ENCODE measurements at regions not wholly inside any gene's neighbourhood (a gene's known extent, or its start where the extent isn't known, plus 50 kb on each side); places are given as distances from the start of the nearest gene placed in this dataset.

DNA sequence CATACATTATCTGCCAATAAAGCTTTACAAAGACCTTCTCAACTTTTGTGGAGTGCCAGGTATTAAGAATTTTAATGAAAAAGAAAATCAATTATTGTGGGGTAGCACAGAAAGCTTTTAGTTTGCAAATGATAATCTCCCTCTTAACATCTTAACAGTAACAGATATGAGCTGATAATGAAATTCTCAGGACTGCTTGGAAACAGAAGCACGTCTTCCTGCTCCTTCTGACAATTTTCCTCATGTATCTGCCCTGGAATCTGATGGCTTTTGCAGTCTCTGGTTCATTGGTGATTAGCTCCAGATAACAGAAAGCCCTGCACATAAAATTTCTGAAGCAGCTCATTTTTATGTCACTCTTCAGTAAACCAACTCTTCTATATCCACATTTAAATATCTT is 432.4 kb upstream of the PDZRN3 start:
- TF ChIP-seq, protein P1, sequence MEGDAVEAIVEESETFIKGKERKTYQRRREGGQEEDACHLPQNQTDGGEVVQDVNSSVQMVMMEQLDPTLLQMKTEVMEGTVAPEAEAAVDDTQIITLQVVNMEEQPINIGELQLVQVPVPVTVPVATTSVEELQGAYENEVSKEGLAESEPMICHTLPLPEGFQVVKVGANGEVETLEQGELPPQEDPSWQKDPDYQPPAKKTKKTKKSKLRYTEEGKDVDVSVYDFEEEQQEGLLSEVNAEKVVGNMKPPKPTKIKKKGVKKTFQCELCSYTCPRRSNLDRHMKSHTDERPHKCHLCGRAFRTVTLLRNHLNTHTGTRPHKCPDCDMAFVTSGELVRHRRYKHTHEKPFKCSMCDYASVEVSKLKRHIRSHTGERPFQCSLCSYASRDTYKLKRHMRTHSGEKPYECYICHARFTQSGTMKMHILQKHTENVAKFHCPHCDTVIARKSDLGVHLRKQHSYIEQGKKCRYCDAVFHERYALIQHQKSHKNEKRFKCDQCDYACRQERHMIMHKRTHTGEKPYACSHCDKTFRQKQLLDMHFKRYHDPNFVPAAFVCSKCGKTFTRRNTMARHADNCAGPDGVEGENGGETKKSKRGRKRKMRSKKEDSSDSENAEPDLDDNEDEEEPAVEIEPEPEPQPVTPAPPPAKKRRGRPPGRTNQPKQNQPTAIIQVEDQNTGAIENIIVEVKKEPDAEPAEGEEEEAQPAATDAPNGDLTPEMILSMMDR (IDR thresholded peaks at IDR 0.05; ENCODE audit: control extremely low read depth, extremely low read depth), result no peak
- no peak for DNase-seq
- WGBS, 2 donors, result 53 to 59% methylated on average over 1 of the region's 1 CpG
- H3K4me1 ChIP-seq (ENCODE audit: control insufficient read depth in 5 of 5, insufficient read depth in 5 of 5, low read length in 5 of 5), result peaks cover 0 to 36% (median 4%) of the 10 kb centered on the region in 5 donors
- ATAC-seq (ENCODE audit: insufficient read depth, low FRiP score), result no peak
- no peaks in the 10 kb centered on the region for H3K27me3 ChIP-seq (ENCODE audit: control insufficient read depth in 3 of 3, insufficient read depth in 3 of 3, low read length in 2 of 3)
- H3K4me3 ChIP-seq, result no peak overlapping the region
- H3K9ac ChIP-seq (ENCODE audit: insufficient read depth in 1 of 2, low read length in 2 of 2), result no peak overlapping the region
- no peaks in the 10 kb centered on the region for H3K36me3 ChIP-seq (ENCODE audit: control insufficient read depth in 4 of 4, insufficient read depth in 4 of 4, low read length in 4 of 4)
- no peak overlapping the region for H3K27ac ChIP-seq (ENCODE audit: low read depth in 1 of 2, low read length in 1 of 2)
- peaks cover 0 to 4% (median 0%) of the 10 kb centered on the region in 4 donors for H3K9me3 ChIP-seq (ENCODE audit: control insufficient read depth in 4 of 4, insufficient read depth in 3 of 4, low read length in 3 of 4)

DNA sequence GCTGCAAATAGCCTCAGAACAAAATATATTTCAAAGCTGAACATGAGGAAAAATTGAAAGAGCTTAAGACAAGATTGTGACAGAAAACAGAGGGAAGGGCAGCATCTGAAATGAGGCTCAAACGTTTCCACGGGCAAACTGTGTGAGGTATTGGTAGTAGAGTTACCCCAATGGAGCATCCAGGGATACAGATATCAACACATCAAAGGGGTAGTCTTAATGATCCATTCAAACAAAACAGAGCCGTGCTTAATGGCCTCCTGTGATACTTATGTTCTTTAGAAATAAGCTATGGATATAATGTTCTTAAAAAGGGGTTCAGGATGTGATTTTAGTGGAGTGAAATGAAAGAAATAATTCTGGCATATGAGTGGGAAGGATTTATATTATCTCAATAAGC is 430.3 kb upstream of the PDZRN3 start:
- Histone ChIP-seq H3K36me3 (ENCODE audit: control insufficient read depth in 4 of 4, insufficient read depth in 4 of 4, low read length in 4 of 4) (no peaks in the 10 kb centered on the region), H3K9ac (ENCODE audit: insufficient read depth in 1 of 2, low read length in 2 of 2) (peak overlapping the region in 1 of 2 donors; percentile 71), H3K9me3 (ENCODE audit: control insufficient read depth in 4 of 4, insufficient read depth in 3 of 4, low read length in 3 of 4) (peaks cover 0 to 4% (median 0%) of the 10 kb centered on the region in 4 donors), H3K27ac (ENCODE audit: low read depth in 1 of 2, low read length in 1 of 2) (no peak overlapping the region), H3K4me1 (ENCODE audit: control insufficient read depth in 5 of 5, insufficient read depth in 5 of 5, low read length in 5 of 5) (peaks cover 0 to 22% (median 0%) of the 10 kb centered on the region in 5 donors), H3K27me3 (ENCODE audit: control insufficient read depth in 3 of 3, insufficient read depth in 3 of 3, low read length in 2 of 3) (no peaks in the 10 kb centered on the region), H3K4me3 (no peak overlapping the region)
- ATAC-seq (ENCODE audit: insufficient read depth, low FRiP score), result no peak
- TF ChIP-seq, protein P1 (IDR thresholded peaks at IDR 0.05; ENCODE audit: control extremely low read depth, extremely low read depth), result no peak
- no peak for DNase-seq
- WGBS, 2 donors, result 43 to 71% methylated on average over 3 of the region's 3 CpGs

DNA sequence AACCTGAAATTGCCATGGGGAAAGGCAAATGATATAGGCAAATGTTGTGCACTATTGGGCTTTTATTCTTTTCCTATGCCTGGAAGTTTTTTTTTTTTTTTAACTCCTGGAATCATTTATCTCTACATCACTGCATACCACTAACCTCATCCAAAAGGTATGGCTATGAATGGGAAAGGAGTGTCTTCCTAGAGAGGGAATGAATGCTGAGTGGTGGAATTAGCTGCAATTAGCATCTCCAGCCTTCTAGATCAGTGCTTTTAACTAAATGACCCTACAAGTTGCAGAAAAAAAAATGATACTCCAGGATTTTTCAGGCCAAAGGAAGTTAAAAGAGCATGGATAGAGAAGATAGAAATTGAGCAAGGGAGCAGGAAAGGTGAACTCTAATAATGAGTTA is 429.8 kb upstream of the PDZRN3 start:
- H3K27ac ChIP-seq (ENCODE audit: low read depth in 1 of 2, low read length in 1 of 2), result no peak overlapping the region
- peaks cover 0 to 17% (median 0%) of the 10 kb centered on the region in 5 donors for H3K4me1 ChIP-seq (ENCODE audit: control insufficient read depth in 5 of 5, insufficient read depth in 5 of 5, low read length in 5 of 5)
- ATAC-seq (ENCODE audit: insufficient read depth, low FRiP score) (no peak), DNase-seq (no peak)
- H3K9me3 ChIP-seq (ENCODE audit: control insufficient read depth in 4 of 4, insufficient read depth in 3 of 4, low read length in 3 of 4), result peaks cover 0 to 4% (median 0%) of the 10 kb centered on the region in 4 donors
- no peak overlapping the region for H3K4me3 ChIP-seq
- H3K9ac ChIP-seq (ENCODE audit: insufficient read depth in 1 of 2, low read length in 2 of 2), result no peak overlapping the region
- H3K36me3 ChIP-seq (ENCODE audit: control insufficient read depth in 4 of 4, insufficient read depth in 4 of 4, low read length in 4 of 4), result no peaks in the 10 kb centered on the region
- H3K27me3 ChIP-seq (ENCODE audit: control insufficient read depth in 3 of 3, insufficient read depth in 3 of 3, low read length in 2 of 3), result no peaks in the 10 kb centered on the region
- TF ChIP-seq, protein P1 (IDR thresholded peaks at IDR 0.05; ENCODE audit: control extremely low read depth, extremely low read depth), result no peak

DNA sequence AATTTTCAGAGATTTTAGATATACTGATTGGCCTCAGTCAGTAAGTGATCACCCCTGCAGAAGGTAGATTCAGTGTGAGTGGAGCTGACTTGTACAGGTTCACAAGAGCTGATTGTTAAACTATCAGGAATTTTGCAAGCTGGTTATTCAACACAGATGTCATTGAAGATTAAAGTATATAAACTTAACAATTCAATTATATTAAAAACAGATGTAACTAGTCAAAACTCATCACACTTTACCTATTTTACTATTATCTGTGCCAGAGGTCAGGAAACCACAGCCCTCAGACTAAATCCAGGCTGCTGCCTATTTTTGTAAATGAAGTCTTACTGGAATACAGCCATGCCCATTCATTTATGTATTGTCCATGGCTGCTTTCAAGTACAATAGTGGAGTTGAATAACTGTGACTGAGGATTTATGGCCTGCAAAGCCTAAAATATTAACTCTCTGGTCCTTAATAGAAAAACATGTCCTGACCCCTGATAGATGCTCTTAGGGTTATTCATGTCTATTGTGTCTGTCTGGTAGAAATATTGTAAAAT is 429.3 kb upstream of the PDZRN3 start:
- DNase-seq (peak in 2 of 3 donors; percentile 31 to 46), ATAC-seq (ENCODE audit: insufficient read depth, low FRiP score) (no peak)
- H3K4me3 ChIP-seq, result no peak overlapping the region
- no peaks in the 10 kb centered on the region for H3K27me3 ChIP-seq (ENCODE audit: control insufficient read depth in 3 of 3, insufficient read depth in 3 of 3, low read length in 2 of 3)
- peaks cover 0 to 4% (median 0%) of the 10 kb centered on the region in 4 donors for H3K9me3 ChIP-seq (ENCODE audit: control insufficient read depth in 4 of 4, insufficient read depth in 3 of 4, low read length in 3 of 4)
- peaks cover 0 to 13% (median 0%) of the 10 kb centered on the region in 5 donors for H3K4me1 ChIP-seq (ENCODE audit: control insufficient read depth in 5 of 5, insufficient read depth in 5 of 5, low read length in 5 of 5)
- H3K27ac ChIP-seq (ENCODE audit: low read depth in 1 of 2, low read length in 1 of 2), result no peak overlapping the region
- no peaks in the 10 kb centered on the region for H3K36me3 ChIP-seq (ENCODE audit: control insufficient read depth in 4 of 4, insufficient read depth in 4 of 4, low read length in 4 of 4)
- TF ChIP-seq, protein P1 (IDR thresholded peaks at IDR 0.05; ENCODE audit: control extremely low read depth, extremely low read depth), result no peak
- no peak overlapping the region for H3K9ac ChIP-seq (ENCODE audit: insufficient read depth in 1 of 2, low read length in 2 of 2)

All from lung (tissue), 11 donors.